HS-27A (cell line): ENCODE measurements at regions not wholly inside any gene's neighbourhood (a gene's known extent, or its start where the extent isn't known, plus 50 kb on each side); places are given as distances from the start of the nearest gene placed in this dataset.

Source experiments
- DNase-seq: peaks from one replicate; pipeline ENCODE4 v3.0.0-alpha.2; 2012; ENCODE audit warnings: low read depth, missing footprints

DNA sequence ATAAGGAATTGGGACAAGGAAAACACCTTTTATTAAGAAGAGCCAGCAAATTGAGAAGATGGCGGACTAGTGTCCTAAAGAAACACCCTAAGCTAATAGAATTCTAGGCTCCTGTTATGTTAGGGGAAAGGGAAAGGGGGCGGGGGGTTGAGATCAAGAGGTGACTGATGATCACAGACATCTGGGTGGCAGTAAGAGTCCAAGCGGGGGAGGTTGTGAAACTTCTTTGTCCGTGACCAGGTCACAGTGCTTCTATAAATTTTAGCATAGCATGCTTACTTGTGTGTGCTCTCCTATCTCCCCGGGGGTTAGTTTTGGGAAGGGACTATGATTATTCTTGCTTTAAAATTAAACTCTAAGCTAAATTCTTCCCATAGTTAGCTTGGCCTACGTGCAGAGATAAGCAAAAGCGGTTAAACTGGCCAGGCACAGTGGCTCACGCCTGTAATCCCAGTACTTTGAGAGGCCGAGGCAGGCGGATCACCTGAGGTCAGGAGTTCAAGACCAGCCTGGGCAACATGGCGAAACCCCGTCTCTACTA is 262.1 kb downstream of the SKIDA1 start:
- DNase-seq = no peak

DNA sequence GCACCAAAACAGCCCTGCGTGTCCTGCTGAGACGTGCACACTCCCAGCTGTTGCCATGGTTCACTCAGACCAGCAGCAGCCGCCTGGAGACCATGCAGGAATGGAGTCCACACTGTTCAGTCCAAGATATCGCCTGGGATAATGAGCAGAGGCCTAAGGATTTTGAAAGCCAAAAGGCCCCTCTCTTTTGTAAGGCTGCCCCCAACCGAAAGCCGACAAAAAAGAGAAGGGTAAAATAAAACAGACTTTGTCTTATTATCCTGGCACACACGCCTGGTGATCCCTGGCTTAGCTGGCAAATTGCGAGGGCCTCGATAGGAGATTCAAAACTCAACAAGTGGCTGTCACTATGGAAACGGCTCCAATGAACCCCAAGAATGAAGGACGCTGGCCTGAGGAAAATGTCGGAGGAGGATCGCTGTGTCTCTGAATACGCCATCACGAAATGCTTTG is 263.6 kb downstream of the SKIDA1 start:
- no peak for DNase-seq

DNA sequence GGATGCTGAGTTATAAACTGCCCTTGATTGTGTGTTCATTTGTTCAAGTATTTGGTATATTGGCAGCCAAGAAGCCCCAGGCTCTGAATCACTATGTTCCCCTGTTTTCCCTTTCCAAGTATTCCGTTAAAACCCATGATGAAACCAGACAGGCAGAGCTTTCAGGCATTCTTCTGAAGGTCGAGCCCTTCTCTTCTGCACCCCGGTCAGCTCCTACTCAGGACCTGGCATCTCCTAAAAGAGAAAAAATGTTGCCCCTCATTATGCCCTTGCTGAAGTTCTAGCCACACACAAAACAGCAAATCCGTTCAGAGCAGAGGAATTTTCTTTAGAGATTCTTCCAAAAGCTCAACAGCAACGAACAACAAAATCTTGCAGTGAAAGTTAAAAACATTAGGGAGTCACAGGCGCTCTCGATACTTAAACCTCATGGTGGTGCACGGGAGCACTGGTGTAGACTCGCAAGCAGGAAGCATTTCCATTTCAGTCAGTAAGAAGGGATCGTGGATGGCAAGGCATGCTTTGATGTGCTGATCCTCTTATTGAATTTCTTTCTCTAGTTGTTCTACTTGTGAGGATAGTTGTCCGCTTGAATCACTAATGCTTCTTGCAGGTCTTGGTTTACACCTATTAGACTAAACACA is 264.9 kb downstream of the SKIDA1 start:
- no peak for DNase-seq

DNA sequence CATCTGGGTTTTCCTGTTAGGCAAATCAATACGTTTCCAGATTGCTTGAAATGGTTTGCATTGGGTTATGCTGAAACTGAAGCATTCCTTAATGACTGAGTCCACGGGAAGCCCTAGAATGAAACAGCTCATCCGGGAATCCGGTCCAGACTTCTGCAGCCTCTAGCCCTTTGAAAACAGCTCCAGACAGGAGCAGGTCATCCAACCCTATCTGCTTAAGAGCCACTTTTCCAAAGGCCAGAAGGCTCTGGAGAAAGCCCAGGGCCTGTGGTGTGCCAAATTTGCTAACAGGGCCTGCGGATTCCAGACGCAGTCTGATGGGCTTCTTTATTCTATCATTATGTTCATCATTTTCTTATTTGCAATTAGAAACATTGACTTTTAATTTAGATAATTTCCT is 265.4 kb downstream of the SKIDA1 start:
- no peak for DNase-seq

DNA sequence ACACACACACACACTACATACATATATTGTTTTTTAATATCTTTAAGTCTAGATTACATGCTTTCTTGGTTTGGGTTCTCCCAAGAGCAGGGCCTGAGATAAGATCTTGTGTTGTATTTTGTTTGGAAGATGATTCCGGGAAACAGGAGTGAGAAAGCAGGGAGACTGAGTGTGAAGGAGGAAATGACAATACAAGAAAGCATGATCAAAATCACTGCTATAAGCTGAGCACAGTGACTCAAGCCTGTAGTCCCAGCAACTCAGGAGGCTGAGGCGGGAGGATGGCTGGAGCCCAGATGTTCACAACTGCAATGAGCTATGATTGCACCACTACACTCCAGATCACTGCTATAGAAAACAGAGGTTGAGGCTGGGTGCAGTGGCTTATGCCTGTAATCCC is 267.6 kb downstream of the SKIDA1 start:
- no peak for DNase-seq

DNA sequence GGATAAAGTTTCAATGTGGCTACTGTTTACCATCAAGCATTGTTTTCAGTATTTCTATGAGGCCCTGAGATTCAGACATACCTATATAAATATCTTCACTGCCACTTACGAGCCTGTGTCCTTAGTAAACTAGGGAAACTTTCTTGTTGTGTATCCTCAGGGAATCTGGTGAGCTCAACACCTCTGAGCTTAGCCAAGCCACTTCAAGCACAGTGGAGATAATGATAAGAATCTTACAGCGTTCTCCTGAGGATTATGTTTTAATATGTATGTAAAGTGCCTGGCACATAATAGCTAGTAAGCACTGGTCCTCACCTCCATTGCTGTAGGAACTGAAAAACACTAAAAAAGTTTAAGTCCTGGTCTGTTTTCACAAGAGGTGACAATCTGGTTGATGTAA is 268.3 kb downstream of the SKIDA1 start:
- DNase-seq = no peak

DNA sequence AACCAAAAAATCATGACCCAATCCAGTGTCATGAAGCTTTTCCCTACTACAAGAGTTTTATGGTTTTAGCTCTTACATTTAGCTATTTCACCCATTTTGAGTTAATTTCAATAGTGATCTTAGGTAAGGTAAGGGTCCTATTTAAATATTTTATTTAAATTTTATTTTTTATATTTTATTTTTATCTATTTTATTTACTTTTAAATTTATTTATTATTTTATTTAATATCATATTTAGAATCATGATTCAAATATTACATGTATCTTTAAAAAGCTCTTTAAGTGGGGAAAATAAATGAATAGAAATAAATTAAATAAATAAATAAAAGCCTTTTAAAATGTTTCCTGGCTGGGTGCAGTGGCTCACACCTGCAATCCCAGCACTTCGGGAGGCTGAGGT is 276.0 kb downstream of the SKIDA1 start:
- DNase-seq = no peak

DNA sequence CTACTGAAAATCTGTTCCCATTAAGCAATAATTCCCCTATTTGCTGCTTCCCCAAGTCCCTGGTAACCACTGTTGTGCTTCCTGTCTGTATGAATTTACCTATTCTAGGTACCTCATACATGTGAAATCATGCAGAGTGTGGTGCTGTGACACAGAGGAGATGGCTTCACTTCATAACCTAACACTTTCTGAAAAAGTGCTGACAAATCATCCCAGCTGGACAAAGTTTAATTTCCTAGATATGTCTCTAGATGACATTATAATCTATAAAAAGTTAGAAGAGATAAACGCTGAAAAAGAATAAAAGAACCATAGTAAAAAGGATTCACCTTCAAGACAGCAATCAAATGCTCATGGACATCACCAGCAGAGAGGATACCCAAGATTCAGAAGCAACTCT is 277.9 kb downstream of the SKIDA1 start:
- DNase-seq = no peak

DNA sequence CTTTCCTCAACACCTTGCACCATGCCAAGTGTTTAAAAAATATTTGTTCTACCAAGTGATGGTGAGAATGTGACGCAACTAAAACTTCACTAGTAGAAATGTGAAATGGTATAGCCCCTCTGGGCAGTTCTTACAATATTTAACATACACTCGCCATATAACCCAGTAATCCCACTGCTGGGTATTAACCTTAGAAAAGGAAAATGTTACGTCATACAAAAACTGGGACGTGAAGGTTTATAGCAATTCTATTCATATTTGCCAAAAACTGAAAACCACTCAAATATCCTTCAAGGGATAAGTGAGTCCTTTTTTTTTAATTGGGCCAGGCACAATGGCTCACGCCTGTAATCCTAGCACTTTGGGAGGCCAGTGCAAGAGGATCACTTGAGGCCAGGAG is 279.3 kb downstream of the SKIDA1 start:
- DNase-seq = no peak

DNA sequence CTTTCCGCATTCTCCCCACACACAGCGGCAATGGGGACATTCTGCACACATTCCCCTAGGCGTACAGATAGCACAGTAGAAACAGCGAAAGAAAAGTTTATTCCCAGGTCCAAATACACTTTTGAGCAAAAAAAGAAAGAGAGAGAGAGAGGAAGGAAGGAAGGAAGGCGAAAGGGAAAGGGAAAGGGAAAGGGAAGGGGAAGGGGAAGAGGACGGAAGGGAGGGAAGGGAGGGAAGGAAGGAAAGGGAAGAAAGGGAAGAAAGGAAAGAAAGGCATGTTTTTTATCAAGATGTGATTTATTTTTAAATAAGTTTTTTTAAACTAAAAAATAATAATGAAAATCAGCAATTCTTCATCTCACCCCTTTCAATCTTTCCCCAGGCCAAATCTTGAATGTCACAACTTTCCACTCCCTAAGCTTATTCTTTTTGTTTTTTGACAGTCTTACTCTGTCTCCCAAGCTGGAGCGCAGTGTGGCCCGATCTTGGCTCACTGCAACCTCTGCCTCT is 281.7 kb downstream of the SKIDA1 start:
- DNase-seq = no peak

DNA sequence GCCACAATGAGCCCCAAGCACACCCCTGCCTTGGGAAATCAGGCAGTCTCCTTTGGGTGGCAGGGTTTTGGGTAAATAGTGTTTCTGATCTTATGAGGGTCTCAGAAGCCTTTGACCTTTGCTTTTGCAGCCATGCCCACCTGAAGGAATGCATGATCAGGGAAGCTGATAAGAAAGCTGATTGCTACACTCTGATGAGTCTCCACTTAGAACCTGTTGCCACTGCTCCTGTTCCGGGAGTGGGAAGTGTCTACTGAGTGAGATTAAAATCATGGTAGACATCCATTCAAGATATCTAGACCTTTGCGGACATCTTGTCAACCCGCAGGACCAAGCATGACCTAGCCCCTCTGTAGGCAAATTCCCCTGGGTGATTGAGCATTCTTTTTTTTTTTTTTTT is 282.6 kb downstream of the SKIDA1 start:
- DNase-seq = no peak

DNA sequence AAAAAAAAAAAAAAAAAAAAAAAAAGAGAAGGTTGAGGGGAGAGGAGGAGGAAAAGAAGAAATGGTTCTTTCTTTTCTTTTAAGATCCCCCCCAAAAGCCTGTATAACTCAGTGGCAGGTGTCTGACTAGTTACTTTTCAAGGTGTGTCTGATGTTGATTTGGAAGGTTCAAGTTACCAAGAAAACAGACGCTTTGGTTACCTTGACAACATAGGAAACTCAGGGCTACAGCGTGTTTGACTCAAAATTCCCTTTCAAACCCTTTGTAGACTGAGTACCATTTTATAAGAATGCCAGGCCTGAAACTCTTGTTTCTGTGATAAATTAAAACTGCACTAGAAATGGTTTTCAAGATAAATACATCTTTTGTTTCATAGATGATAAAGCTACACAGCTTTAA is 286.8 kb downstream of the SKIDA1 start:
- DNase-seq = no peak

DNA sequence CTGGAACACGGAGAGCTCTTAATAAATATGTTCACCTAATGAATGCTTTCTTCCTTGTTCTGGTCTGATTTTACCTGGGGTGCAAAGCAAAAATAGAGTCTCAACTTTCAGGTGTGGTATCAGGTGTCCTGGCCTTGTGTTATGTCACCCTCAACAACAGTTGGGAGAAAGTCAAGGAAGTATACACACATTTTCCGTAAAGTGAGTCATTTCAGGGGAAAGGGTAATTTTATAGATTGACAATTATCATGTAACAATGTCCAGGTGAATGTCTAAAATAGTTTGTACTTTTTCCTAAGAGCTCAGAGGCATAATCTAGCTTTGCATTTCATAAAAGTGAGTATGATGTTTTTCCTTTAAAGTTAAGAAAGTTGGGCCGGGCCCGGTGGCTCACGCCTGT is 287.4 kb downstream of the SKIDA1 start:
- no peak for DNase-seq

DNA sequence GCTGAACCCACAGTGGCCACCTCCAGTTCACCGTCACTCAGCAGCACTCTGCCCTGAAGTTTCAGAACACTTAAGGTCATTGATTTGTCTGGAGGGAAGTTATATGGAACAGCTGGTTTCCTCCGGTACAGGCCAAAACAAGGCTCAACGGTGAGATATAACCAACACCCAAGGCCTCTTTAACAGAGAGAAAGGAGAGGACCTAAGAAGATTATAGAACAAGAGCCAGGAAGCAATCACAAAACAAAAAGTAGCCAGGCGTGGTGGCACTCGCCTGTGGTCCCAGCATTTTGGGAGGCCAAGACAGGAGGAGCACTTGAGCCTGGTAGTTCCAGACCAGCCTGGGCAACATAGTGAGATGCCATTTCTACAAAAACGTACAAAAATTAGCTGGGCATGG is 290.7 kb downstream of the SKIDA1 start:
- no peak for DNase-seq

DNA sequence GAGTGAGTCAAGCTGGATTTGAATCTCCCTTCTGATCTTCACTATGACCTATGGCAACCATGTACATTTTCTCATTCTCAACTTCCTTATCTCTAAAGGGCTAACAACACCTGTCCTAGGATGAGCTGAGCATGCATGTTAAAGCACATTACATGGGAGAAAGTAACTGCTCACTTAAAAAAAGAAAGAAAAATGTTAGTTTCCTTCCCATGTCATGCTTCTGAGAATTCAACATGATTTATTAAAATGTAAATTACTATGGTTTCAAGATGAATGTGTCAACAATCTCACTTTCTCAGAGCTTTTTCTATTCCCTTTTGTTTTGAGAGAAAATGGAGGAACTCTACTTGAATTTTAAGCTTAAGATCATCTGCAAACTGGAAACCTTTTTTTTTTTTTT is 295.3 kb downstream of the SKIDA1 start:
- no peak for DNase-seq

DNA sequence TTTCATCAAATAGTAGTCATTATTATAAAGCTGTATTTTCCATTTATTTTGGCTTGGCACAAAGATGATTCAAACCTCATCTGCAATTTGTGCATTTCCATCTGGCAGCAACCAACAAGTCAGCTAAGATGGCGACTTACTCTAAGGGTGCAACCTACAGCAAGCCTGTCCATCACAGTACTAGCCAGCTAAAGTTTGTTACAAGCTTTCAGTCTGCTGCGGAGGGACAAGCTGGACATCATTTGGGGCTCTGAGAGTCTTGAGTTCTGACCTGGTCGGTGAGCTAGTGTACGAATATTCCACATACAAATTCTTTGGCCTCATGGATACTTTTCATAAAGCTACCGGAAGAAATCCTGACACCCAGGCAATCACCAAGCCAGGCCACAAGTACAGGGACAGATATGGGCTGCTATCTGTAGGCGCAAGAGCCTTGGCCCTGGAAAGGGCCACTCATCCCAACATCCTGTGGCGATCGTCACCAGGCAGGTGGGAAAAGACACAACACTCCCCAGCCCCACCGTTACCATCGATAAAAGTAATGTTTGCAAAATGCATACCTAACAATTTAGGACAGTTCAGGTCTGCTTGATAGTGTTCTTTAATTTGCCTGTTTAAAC is 307.6 kb downstream of the SKIDA1 start:
- DNase-seq = no peak

DNA sequence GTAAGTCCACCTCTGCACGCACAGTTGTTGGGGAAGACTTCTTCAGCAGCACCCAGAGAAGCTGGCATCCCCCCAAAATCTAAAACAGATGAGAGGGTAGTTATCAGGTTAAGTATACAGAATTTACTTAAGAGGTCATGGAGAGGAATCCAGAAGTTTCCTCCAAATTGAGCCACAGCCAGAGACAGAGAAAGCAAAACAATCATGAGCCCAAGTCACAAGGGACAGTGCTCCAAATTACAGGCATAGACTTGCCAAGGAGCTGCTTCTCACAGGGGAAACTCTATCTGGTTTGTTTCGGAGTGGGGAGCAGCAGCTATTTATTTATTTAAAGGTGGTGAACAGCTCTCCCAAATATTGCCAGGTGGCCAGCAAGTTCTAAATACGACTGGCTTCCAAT is 308.4 kb downstream of the SKIDA1 start:
- no peak for DNase-seq

DNA sequence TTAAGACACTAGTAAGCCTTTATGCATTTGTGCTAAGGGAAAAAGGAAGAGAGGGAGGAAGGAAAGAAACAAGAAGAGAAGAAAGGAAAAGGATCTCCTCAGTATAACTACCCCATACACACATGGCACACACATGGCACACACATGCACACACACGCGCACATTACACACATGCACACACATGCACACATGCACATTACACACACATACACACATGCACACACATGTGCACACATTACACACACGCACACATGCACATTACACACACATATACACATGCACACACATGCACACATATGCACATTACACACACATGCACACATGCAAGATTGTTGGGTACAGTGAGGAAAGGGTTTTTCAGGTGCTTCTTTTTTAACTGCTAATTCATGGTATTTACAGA is 311.2 kb downstream of the SKIDA1 start:
- no peak for DNase-seq

DNA sequence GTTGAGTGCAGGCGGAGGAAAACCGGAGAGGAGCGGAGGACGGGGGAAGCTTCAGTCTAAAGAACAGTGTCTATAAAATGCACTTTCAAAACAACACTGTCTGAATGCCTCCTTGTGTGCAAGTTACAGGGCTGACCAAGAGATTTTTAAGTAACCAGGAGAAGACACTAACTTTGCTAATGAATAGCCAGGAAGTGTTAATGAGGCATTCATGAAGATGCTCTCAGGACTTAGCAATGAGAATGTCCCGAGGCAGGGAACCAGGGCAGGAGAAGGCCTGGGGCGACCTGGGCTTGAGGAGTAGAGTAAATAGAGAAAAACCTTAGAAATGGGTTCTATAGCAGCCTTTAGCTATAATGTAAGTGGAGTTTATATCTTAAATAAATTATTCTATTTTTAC is 312.1 kb downstream of the SKIDA1 start:
- DNase-seq = no peak

DNA sequence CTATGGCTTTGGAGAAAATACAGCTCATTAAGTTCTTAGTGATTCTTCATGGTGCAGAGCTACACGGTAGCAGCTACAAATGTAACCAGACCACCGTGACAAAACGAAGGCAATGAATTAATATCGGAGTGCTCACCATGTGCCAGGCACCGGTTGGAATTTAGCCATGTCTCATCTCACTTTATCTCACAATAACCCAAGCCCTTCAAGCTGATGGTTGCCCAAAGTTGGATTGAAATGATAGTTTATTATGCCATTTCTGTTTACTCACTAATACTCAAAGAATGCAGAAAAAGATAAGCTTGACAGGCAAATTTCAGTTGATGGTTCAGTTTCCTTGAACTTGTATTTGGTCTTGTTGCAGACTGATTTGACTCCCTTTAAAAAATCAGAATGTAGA is 312.6 kb downstream of the SKIDA1 start:
- DNase-seq = no peak

DNA sequence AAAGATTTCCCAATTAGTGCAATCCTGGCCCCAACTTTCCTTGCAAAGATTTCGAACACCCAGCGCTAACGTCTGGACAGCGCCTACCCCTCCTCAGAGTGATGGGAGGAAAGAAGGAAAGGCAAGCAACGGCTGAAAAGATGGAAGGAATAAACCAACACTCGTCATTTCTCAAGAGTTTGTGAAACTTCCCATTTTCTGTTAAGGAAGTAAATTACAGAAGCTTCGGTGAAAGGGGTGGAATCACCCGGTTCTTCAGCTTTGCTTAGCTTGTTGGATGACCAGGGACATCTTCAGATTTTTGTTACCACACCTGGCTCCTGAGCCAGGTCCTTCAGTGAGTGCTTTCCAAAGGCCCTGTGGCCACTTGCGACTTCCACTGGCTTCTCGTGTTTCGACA is 313.1 kb downstream of the SKIDA1 start:
- DNase-seq = no peak

DNA sequence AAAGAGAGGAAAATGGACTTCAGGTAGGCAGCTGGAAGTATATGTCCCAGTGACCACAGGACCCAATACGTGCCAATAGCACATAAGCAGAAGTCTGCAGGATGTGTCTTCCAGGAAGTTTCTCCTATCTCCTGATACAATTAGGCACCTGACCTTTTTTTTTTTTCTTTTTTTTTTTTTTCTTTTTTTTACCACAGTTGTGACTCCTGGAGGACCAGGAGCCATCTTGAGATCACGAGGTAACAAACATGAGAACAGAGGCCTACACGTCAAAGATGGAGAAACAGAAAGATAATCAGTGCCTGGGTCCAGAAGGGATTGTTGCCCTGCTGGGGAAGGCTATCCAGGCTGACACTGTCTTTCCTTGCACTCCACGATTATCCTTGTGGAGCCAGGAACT is 312.4 kb upstream of the NEBL start:
- no peak for DNase-seq

DNA sequence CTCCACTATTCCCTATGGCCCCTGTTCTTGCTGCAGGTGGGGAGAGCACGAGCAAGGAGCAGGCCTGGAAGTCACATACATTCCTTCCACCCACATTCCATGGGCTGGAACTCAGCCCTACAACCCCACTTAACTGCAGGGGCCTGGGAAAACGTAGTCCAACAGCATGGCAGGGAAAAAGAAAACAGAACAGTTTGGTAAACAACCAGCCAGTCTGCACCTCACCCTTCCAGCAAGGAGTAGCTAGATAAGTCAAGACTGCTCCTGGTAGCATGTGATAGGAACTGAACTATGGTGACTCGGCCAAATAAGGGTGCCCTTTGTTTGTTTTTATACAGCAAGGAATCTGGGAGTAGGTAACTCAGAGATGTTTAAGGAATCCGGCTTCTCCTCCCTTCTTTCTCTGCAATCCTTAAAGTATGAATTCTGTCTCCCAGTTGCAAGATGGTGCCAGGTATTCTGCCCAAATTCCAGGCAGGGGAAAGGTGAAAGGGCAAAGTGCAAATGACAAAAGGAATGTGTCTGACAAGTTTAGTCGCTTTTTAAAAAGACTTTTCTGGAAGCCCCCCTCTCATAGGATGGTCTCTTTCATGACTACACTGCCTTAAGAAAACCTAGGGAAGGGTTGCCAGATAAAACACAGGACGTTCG is 311.7 kb upstream of the NEBL start:
- no peak for DNase-seq
